NCI-H146 treated with DMSO at 0.1 percent for 48 hours (cell line): ENCODE measurements at regions not wholly inside any gene's neighbourhood (a gene's known extent, or its start where the extent isn't known, plus 50 kb on each side); places are given as distances from the start of the nearest gene placed in this dataset.
"Not testable (repeated sequence)": the region's sequence is repeated elsewhere in the genome, so short reads cannot be mapped to it uniquely, and the experiment has no call there.

Source experiments
- DNase-seq: peaks from one replicate; lab custom pipeline; 2025; ENCODE audit not compliant: unreplicated experiment; lab: John Stamatoyannopoulos, UW

DNA sequence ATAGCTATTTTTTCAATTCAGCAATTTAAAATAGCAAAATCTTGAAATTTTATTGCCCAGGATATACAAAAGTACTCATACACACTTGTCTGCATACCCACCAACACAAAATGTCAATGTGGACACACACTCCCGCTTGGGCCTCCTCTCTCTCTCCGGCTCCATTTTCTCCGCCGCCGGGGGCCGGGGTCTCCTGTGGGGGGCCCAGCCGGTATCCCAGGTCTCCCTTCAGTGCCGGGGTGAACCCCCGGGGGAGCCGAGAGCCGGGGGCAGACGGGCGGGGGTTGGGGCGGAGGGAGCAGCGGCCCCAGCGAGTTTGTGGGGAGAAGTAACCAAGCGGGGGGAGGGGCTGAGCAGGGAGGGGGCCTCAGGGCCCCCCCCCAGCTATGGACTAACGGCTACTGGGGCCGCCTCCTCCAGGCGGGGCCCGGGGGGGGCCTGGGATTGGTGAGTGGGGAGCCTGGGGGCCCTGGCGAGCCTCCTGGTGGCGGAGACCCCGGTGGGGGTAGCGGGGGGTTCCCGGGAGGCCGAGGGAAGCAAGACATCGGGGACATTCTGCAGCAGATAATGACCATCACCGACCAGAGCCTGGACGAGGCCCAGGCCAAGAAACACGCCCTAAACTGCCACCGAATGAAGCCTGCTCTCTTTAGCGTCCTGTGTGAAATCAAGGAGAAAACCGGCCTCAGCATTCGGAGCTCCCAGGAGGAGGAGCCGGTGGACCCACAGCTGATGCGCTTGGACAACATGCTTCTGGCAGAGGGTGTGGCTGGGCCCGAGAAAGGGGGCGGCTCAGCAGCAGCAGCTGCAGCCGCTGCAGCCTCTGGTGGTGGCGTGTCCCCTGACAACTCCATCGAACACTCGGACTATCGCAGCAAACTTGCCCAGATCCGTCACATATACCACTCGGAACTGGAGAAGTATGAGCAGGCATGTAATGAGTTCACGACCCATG lies 56.6 kb downstream of the CHST2 start:
- not testable (repeated sequence) for DNase-seq

DNA sequence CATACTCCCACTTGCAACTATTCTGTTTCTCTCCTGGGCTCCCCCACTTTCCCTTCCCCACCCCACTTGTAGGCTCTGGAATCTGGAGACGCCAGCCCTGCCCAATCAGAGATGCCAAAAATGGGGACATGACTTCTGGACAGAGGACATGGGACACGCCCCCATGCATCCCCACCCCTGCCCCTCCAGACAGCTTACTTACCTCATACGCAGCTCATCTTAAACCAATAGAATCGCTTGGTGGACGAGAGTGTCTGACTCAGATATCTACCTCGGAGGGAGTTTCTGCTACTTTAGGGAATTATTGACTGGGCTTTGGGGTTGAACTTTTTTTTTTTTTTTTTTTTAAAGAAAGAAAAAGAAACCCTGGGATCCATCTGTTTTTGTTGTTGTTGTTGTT lies 58.4 kb downstream of the CHST2 start:
- not testable (repeated sequence) for DNase-seq

DNA sequence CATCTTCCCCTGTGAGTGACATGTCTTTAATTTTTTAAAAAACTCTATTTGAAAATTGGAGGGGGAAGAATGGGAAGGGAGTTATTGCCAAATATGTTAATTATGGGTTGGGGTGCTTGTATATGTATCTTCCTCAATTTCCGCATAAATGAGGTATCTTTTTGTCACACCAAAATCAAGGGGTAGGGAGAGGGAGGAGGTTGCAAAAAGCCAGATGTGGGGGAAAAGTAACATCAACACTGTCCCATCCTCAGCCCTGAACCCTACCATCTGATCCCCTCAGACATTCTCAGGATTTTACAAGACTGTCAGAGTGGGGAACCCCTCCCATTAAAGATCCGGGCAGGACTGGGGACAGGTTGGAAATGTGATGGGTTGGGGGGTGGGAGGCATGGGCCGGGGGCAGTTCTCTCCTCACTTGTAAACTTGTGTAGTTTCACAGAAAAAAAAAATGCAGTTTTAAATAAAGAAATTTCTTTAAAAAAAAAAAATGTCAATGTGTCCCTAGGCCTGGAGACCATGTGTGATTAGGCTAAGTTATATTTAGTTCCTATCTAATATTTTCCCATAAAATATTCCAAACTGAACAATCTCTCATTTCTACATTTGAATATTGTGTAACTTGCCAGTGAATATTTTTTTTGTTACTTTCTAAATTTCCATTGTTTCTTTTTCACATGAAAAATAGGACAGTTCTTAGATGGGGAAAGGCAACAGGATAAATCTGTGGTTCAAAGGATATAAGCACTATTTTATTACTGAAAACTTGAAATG lies 59.4 kb downstream of the CHST2 start:
- not testable (repeated sequence) for DNase-seq

DNA sequence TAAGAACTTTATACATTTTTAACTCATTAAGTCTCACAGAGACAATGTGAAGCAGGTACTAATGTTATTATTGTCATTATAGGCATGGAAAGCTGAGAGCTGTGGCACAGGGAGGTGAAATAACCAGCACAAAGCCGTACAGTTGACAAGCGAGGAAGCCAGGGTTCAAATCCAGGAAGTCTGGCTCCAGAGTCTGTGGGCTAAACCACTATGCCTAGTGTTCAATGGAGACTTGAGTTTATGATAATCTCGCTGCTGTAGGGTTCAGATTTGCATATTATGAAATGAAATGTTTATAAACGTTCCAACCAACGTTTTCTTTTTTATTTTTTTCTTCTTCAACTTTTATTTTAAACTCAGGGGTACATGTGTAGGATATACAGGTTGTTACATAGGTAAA lies 60.0 kb downstream of the CHST2 start:
- no peak for DNase-seq

DNA sequence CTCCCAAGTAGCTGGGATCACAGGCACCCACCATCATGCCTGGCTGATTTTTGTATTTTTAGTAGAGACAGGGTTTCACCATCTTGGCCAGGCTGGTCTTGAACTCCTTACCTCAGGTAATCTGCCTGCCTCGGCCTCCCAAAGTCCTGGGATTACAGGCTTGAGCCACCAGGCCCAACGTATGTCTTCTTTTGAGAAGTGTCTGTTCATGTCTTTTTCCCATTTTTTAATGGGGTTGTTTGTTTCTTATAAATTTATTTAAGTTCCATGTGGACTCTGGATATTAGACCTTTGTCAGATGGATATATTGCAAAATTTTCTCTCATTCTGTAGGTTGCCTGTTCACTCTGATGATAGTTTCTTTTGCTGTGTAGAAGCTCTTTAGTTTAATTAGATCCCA lies 61.3 kb downstream of the CHST2 start:
- DNase-seq = not testable (repeated sequence)

DNA sequence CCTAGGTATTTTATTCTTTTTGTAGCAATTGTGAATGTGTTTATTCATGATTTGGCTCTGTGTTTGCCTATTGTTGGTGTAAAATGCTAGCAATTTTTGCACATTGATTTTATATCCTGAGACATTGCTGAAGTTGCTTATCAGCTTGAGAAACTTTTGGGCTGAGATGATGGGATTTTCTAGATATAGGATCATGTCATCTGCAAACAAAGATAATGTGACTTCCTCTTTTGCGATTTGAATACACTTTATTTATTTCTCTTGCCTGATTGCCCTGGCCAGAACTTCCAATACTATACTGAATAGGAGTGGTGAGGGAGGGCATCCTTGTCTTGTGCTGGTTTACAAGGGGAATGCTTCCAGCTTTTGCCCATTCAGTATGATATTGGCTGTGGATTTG lies 62.4 kb downstream of the CHST2 start:
- not testable (repeated sequence) for DNase-seq

DNA sequence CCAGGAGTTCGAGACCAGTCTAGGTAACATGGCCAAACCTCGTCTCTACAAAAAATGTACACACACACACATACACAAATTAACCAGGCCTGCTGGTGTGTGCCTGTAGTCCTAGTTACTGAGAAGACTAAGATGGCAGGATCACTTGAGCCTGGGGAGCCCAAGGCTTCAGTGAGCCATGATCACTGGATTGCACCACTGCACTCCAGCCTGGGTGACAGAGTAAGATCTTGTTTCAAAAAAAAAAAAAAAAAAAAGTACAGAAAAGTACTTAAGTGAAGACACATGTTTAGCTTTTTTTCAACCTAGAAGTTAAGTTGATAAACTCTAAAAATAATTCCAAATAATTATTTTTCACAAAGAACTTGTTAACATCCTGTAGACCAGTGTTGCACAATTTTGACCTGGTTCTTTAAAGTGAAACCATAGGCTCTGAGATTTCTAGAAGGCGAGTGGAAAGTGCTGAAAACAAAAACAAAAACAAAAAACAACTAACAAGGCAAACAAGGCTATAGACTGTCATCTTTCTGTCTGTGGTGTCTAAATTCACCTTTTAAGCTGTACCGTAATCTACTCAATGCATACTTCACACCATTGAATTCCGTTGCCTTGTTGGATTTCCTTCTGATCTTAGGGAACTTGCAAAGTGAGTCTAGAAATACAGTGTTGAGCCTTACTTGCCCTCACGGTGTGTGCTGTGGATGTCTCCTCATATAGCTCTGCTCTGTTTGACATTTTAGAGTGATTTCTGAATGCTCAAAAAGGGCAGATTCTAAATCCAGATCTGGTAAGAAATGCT lies 63.5 kb downstream of the CHST2 start:
- no peak for DNase-seq

DNA sequence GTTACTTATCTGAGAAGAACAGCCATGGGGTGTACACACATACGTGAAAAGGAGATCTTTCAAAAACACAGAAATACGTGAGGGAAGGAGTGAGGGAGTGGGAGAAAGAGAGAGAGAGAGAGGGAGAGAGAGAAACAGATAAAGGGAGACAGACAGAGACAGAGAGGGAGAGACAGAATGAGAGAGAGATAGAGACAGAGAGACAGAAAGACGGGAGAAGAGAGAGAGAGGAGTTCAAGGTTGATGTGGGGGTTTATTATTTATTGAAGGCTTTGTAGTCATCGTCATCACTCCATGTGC lies 64.0 kb downstream of the CHST2 start:
- DNase-seq = no peak

DNA sequence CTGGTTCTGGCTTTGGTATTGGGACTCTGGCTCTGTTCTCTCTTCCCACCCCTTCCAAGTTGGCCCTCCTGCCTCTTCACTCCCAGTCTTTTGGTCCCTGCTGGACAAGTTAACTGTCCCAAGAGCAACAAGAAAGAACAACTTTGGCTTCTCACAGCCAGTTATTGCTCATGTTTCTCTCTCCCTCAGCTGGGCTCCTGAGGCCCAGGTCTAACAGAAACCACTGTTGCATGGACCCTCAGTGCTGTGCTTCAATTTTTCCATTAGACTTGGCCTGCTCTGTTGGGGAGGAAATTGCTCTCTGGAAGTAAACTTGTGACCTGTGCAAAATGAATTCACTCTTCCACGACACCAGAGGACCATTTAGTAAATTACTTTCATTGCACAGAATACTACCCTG lies 64.5 kb downstream of the CHST2 start:
- no peak for DNase-seq

DNA sequence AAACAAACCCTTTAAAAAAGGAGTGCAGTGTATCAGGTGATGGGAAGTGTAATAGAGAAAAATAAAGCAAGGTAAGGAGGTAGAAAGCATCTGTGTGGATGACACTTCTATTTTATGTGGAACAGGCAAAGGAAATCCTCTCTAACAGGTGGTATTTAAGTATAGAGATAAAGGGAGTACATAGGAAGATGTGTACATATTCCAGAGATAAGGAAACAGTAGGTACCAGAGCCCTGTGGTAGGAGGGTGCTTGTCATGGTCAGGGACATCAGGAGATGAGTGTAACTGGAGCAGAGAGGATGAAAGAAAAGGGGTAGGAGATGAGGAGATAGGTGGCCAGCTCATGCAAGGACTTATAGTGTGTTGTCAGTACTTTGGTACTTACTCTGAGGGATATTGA lies 65.8 kb downstream of the CHST2 start:
- DNase-seq = no peak

DNA sequence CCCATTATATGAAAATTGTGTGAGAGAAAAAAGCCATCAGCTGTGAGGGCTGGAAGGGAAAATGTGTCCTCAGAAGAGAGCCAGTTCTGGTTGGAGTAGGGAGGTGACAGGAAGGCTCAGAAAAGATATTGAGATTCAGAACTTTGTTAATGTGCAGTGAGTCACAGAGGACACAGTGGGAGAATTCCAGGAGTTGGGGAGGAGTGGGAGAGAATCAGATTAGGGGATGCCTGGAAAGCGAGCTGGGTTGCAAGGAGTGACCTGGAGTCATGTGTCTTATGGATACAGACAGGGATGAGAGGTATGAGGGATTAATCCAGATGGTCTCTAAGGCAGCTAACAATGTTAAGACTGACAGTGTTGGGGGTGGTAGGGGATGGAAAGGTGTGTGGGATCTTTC lies 67.5 kb downstream of the CHST2 start:
- no peak for DNase-seq

DNA sequence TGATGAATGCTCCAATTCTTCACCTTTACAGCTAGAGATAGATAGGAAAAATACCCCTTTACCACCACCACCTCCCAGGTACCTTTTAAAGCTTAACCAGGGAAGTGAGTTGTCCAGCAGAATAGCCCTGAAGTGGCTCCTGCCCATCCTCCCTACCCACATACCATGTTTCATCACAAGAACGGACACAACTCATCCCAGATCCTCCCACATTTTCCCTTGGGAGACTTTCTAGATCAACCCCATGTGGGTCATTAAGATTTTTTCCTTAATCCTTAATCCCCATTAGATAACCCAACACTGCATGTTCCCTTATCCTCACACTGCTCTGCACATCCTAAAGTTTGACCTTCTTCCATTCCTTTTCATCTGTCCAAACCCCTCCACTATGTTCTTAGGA lies 69.3 kb downstream of the CHST2 start:
- no peak for DNase-seq

DNA sequence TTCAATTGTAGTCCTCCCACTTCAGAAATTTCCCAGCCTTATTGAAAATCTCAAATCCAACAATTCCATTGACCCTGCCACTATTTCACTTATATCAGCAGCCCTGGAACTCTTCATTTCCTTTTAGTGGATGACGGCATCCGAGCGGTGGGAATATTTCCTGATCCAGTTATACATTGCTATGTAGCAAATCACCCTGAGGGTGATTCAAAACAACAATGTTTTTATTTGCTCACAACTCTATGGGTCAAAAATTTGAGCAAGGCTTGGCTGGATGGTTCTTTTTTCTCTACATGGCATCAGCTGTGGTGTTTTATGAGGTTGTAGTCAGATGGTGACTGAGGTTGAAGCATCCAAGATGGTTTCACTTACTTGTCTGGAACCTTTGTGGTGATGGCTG lies 70.5 kb downstream of the CHST2 start:
- DNase-seq = no peak

DNA sequence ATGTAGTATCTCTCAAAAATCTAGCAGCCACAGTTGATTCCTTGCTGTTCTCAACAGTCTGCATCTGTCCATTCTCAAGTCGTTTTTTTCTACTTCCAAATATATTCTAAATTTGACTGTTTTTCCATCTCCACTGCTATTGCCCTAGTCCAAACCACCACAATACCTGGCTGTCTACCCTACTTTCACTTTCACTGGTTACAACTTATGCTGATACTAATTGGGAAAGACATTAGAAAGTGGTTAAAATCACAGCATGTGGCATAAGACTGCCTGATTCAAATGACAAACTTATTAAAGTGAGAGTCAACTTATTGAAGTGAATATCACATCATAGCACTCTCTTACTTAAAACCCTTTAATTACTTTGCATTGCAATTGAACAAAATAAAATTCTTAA lies 72.6 kb downstream of the CHST2 start:
- no peak for DNase-seq

DNA sequence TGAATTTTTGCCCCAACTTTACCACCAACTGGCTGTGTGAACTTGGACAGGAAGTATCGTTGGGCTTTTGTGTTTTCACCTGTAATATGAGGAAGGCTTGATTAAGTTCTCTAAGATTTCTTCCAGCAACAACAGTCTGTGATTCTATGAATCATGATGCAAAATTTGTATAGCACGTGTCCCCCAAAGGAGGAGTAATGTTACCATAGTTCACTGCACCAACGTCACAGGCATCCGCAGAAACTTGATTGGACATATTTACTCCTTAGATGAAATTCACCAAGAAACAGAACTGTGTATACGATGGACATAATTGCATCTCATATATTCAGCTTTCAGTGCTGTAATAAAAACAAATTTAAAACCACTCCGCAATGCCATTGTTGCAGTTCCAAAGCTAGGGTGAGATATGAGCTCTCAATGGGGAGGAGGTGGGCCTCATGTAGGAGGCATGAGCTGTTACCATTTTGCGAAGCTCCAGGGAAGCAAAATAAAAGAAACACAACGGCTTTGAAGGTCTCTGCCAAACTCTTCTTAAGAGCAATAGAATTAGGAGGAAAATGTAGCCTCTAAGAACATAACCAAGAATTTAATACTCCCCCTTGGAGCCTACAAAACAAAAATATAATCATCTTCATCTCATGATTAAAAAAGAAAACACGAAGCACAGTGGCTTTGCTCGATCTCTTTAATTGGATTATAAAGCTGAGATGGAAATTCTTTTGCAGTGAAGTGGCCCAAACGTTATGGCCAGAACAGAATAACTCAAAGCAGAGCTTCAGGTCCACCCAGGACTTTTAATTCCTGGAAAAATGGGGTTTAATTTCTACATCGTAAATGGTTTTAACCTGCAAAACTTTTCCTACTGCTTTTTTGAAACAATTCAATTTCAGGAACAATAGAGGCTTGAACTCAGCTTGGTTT lies 80.7 kb downstream of the CHST2 start:
- DNase-seq = no peak

DNA sequence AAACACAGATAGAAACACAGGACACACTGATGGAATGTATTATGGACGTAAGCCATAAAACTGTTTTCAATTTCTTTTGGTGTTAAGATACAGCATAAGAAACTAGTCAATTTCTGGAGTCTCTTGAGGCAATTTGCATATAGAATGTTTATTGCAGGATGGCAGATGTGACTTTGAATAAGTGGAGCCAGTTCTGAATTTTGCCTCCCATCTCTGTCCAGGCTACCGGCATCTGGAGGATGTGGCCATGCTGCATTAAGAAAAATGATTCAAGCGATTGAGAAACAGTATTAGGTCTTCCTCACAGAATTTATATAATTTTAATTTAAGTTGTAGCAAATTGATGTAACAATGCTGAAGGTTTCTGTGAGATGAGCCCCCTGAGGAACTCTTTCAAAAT lies 81.5 kb downstream of the CHST2 start:
- DNase-seq = no peak

DNA sequence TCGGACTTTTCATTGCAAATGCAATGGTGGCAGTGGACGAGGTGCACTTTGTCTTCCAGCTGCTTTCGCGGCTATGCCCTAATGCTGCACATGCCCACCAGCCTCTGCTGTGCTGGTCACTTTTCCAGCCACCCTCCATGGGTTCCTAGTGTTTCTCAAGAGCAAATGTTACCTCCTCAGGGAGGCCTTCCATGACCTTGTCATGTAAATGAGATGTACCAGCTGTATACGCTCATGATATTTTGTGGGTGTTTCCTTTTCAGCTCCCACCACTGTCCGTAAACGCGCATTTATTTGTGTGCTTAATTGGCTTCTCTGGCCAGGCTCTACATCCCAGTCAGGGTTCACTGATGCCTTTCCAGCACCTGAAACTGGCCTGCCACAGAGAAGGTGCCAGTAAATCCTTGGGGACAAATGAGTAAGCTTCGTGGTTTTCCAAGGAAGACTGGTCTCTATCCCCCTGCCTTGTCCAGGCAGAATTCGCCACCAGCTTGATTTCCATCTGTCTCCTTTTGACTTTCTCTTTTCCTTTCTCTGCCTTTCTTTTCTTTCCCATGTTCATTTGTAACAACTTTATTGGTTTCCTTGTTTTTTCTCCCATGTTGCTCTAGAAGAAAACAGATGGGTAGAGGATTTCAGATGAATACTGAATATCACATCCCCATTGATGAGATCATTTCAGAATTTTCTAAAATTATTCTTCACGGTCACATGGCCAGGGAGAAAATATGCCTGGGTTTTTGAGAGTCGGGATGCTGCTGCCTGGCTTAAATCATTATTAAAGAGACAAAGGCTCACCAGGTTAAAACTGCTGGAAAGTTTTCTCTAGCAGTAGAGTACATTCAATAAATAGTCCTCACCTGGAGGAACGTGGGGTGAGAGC lies 82.5 kb downstream of the CHST2 start:
- DNase-seq = peak; percentile 80

DNA sequence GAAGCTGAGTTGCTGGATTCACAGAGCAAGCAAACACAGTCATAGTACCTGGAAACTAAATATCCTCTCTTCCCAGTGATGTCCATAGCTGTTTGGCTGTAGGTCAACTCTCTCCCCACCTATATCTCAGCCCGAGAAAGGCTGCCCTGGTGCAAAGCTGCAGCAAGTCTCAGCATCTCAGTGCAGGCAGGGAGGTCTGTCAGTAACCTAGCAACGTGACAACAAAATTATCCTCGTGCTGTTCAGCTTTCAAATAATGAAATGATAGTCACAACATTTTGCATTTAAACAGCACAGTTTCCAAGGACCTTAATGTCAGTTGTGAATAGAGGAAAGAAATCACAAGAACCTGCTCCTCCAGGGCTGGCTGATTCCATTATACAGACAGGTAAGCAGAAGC lies 83.6 kb downstream of the CHST2 start:
- peak; percentile 55 for DNase-seq

DNA sequence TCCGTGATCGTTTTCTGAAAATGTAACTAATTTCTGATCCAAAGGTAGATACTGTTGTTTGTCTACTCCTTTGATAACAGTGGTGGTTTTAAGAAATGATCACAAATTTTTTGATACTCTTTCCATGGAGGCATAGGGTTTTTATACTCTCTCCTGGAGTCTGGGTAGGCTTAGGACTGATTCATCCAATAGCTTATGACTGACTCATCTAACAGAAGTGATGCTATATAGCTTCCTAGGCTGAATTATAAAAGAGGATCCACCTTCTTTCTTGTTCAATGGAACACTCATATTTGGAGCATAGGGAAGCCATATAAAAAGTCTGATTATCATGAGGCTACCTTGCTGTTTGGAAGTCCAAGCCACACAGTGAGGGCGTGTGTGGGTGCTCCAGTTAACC lies 84.3 kb downstream of the CHST2 start:
- DNase-seq = no peak

DNA sequence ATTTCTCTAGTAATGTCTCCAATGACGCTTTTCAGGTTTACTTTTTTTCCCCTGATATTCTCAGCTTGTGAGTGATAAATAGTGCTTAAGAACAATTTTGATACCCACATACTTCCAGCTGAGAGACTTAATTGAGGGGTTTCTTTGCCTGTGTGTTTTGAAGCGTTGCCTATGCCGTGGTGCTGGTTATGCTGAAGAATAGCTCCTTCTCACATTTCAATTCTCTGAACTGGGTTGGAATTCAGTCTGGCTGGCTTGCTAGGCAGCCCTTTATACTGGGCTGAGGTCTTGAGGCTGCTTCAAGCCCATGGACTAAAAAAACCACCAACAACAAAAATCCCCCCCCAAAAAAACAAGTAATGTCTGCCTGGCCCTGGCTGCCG lies 87.4 kb downstream of the CHST2 start:
- DNase-seq = peak; percentile 86
